Motor neuron (in vitro differentiated cells): ENCODE measurements at regions not wholly inside any gene's neighbourhood (a gene's known extent, or its start where the extent isn't known, plus 50 kb on each side); places are given as distances from the start of the nearest gene placed in this dataset.

Source experiments
- ATAC-seq, 8 experiments: fragments of 200-7000 bp; cut with Tn5 transposase; replicated peaks in 6 of 8; 2 replicates each; pipeline ENCODE4 v1.8.0; 2021; ENCODE audit warnings: mild to moderate bottlenecking in 8 of 8, moderate library complexity in 8 of 8
- H3K27ac ChIP-seq, 2 donors: fragments of 250-450 bp; sonication (Bioruptor Pico); 2 replicates each; pipeline ENCODE4 v1.9.0; 2021; ENCODE audit warnings: antibody characterized with exemption in 2 of 2, mild to moderate bottlenecking in 2 of 2, moderate library complexity in 1 of 2
- H3K4me1 ChIP-seq, 2 donors: fragments of 250-450 bp; sonication (Bioruptor Pico); replicated peaks in 1 of 2; 2 replicates each; pipeline ENCODE4 v1.6.1; 2021; ENCODE audit warnings: antibody characterized with exemption in 2 of 2, mild to moderate bottlenecking in 2 of 2, moderate library complexity in 1 of 2
- H3K4me3 ChIP-seq, 5 donors: fragments of 250-450 bp; sonication (Bioruptor Pico); 2 replicates each; pipeline ENCODE4 v1.9.0; 2021; ENCODE audit warnings: antibody characterized with exemption in 5 of 5, mild to moderate bottlenecking in 5 of 5, moderate library complexity in 4 of 5
- WGBS, 10 experiments: fragments of 450-650 bp; shearing (Covaris generic); methylation state at CpG; one replicate each; pipeline ENCODE4 v1.0.0; 2022; 5-methylcytosine and 5-hydroxymethylcytosine counted together
- in situ Hi-C, 9 experiments: fragments of 400-800 bp; cut with MboI; loops; one replicate each; pipeline ENCODE4 v1.15.0; 2021; ENCODE audit warnings: low sequenced_read_pairs in 9 of 9, low pct_unique_long_range_greater_than_20kb in 2 of 9; ENCODE audit not compliant: unreplicated experiment in 9 of 9

GRCh38 chr10:132467464-132468149 is 70.0 kb upstream of the INPP5A start:
- peak in 5 of 8 experiments; percentile 8 to 72 (median 53) for ATAC-seq
- Histone ChIP-seq H3K27ac (no peak overlapping the region), H3K4me1 (peaks cover 17 to 49% of the 10 kb centered on the region in 2 donors), H3K4me3 (no peak overlapping the region)
- WGBS, 10 experiments, result 60 to 89% (median 81%) methylated on average over 3 to 6 of the region's 29 CpGs; no CpG with 5 or more reads in 7 of the 10 experiments
- in situ Hi-C loops, result loop anchor here in 5 of 9 experiments (10.0 to 25.0 kb wide), 4 partner anchors 167 to 255 kb away; no protein-coding TSS in a partner anchor

GRCh38 chr10:132468216-132468615 is 69.4 kb upstream of the INPP5A start:
- Histone ChIP-seq H3K4me3 (no peak overlapping the region), H3K27ac (no peak overlapping the region), H3K4me1 (peaks cover 17 to 49% of the 10 kb centered on the region in 2 donors)
- peak in 3 of 8 experiments; percentile 1 to 13 (median 9) for ATAC-seq
- in situ Hi-C loops, result loop anchor here in 5 of 9 experiments (10.0 to 25.0 kb wide), 4 partner anchors 167 to 256 kb away; no protein-coding TSS in a partner anchor
- no CpG with 5 or more reads among the region's 5 CpGs for WGBS, 10 experiments

GRCh38 chr10:132468651-132469050 is 68.9 kb upstream of the INPP5A start:
- H3K4me3 ChIP-seq, result no peak overlapping the region
- peaks cover 17 to 49% of the 10 kb centered on the region in 2 donors for H3K4me1 ChIP-seq
- 40 to 90% (median 80%) methylated on average over 1 to 3 of the region's 10 CpGs; no CpG with 5 or more reads in 5 of the 10 experiments for WGBS, 10 experiments
- in situ Hi-C loops, result loop anchor here in 5 of 9 experiments (10.0 to 25.0 kb wide), 4 partner anchors 166 to 256 kb away; no protein-coding TSS in a partner anchor
- no peak overlapping the region for H3K27ac ChIP-seq
- ATAC-seq, result peak in 2 of 8 experiments; percentile 20 to 22

GRCh38 chr10:132469197-132469884 is 68.2 kb upstream of the INPP5A start:
- in situ Hi-C loops, result loop anchor here in 5 of 9 experiments (10.0 to 25.0 kb wide), 4 partner anchors 165 to 257 kb away; no protein-coding TSS in a partner anchor
- no peak overlapping the region for H3K27ac ChIP-seq
- H3K4me3 ChIP-seq, result no peak overlapping the region
- H3K4me1 ChIP-seq, result peaks cover 14 to 45% of the 10 kb centered on the region in 2 donors
- peak in 4 of 8 experiments; percentile 9 to 87 (median 46) for ATAC-seq
- 51 to 80% (median 68%) methylated on average over 1 to 14 of the region's 21 CpGs; no CpG with 5 or more reads in 4 of the 10 experiments for WGBS, 10 experiments

GRCh38 chr10:132470410-132471124 is 67.0 kb upstream of the INPP5A start:
- peak in 3 of 8 experiments; percentile 30 to 78 (median 52) for ATAC-seq
- Histone ChIP-seq H3K4me1 (peaks cover 9 to 38% of the 10 kb centered on the region in 2 donors), H3K27ac (no peak overlapping the region), H3K4me3 (no peak overlapping the region)
- 60 to 100% (median 77%) methylated on average over 1 to 25 of the region's 27 CpGs; no CpG with 5 or more reads in 3 of the 10 experiments for WGBS, 10 experiments
- in situ Hi-C loops, result loop anchor here in 3 of 9 experiments (25.0 kb wide), 2 partner anchors 167 to 258 kb away; no protein-coding TSS in a partner anchor

GRCh38 chr10:132471125-132471451 is 66.5 kb upstream of the INPP5A start:
- Histone ChIP-seq H3K27ac (no peak overlapping the region), H3K4me1 (peaks cover 9 to 38% of the 10 kb centered on the region in 2 donors), H3K4me3 (no peak overlapping the region)
- 0 to 94% (median 75%) methylated on average over 1 to 3 of the region's 4 CpGs; no CpG with 5 or more reads in 6 of the 10 experiments for WGBS, 10 experiments
- in situ Hi-C loops, result loop anchor here in 3 of 9 experiments (25.0 kb wide), 2 partner anchors 166 to 259 kb away; no protein-coding TSS in a partner anchor
- ATAC-seq, result no peak

GRCh38 chr10:132471484-132471883 is 66.1 kb upstream of the INPP5A start:
- H3K4me1 ChIP-seq, result peaks cover 9 to 39% of the 10 kb centered on the region in 2 donors
- H3K27ac ChIP-seq, result no peak overlapping the region
- ATAC-seq, result no peak
- no peak overlapping the region for H3K4me3 ChIP-seq
- WGBS, 10 experiments, result 50 to 97% (median 86%) methylated on average over 1 to 9 of the region's 9 CpGs; no CpG with 5 or more reads in 2 of the 10 experiments
- in situ Hi-C loops, result loop anchor here in 3 of 9 experiments (25.0 kb wide), 2 partner anchors 166 to 259 kb away; no protein-coding TSS in a partner anchor

GRCh38 chr10:132475086-132475485 is 62.5 kb upstream of the INPP5A start:
- in situ Hi-C loops, result no loop called here
- 10 to 92% (median 85%) methylated on average over 1 of the region's 1 CpG; no CpG with 5 or more reads in 4 of the 10 experiments for WGBS, 10 experiments
- H3K4me1 ChIP-seq, result peaks cover 12 to 31% of the 10 kb centered on the region in 2 donors
- no peak overlapping the region for H3K27ac ChIP-seq
- ATAC-seq, result no peak
- no peak overlapping the region for H3K4me3 ChIP-seq

GRCh38 chr10:132476146-132477065 is 61.2 kb upstream of the INPP5A start:
- Histone ChIP-seq H3K27ac (no peak overlapping the region), H3K4me3 (no peak overlapping the region), H3K4me1 (peaks cover 12 to 19% of the 10 kb centered on the region in 2 donors)
- 60 to 75% methylated on average over 1 to 4 of the region's 16 CpGs; no CpG with 5 or more reads in 8 of the 10 experiments for WGBS, 10 experiments
- in situ Hi-C loops, result no loop called here
- peak in 4 of 8 experiments; percentile 20 to 31 (median 23) for ATAC-seq

- ATAC-seq, result peak in 1 of 8 experiments; percentile 15
- 33% methylated on average over 1 of the region's 8 CpGs; no CpG with 5 or more reads in 9 of the 10 experiments for WGBS, 10 experiments
- Histone ChIP-seq H3K4me3 (no peak overlapping the region), H3K27ac (no peak overlapping the region), H3K4me1 (peaks cover 12 to 23% of the 10 kb centered on the region in 2 donors)
- in situ Hi-C loops, result no loop called here
Measured at GRCh38 chr10:132477066-132477397, 60.6 kb upstream of the INPP5A start.

GRCh38 chr10:132477398-132478340 is 59.9 kb upstream of the INPP5A start:
- in situ Hi-C loops, result no loop called here
- H3K4me3 ChIP-seq, result no peak overlapping the region
- peaks cover 14 to 25% of the 10 kb centered on the region in 2 donors for H3K4me1 ChIP-seq
- peak; percentile 32 to 65 (median 59) for ATAC-seq
- H3K27ac ChIP-seq, result no peak overlapping the region
- WGBS, 10 experiments, result 72% methylated on average over 6 of the region's 23 CpGs; no CpG with 5 or more reads in 9 of the 10 experiments
